Posterior cingulate gyrus (tissue), 11 donors: ENCODE measurements at regions not wholly inside any gene's neighbourhood (a gene's known extent, or its start where the extent isn't known, plus 50 kb on each side); places are given as distances from the start of the nearest gene placed in this dataset.

ENCODE experiments used
- DNase-seq, 10 donors: peaks; one replicate each; pipeline versions ENCODE4 v3.0.0 to v3.0.0-alpha.2; 2020 to 2021; ENCODE audit warnings: mixed read lengths in 3 of 10
- intact Hi-C: fragments of 100-400 bp; cut with DNase I; formaldehyde crosslinking; loops from one replicate; pipeline ENCODE4 v1.15.1; 2023

DNA sequence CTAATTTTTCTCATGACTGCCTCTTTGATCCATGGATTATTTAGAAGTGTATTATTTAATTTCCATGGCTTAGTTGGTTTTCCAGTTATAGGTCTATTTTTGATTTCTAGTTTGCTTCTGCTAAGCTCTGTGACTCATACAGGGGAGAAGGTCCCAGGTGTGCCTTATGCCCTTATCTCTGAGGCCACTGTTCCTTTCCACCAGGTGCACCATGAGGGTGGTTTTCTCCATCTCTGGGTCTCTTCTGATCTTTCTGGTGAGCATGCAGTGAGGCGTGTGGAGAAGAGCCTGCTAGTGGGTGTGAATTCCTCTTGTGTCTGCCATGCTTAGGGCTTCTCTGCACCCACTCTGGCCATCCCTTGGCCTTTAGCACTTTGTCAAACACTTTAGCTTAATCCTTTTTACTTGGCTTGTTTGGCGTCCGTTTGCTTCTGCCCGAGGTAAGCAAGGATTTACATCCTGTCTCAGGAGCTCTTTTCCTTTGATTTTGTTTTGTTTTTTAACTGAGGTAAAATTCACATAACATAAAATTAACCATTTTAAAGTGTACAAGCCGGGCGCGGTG, 129.8 kb upstream of the ARL4C start:
- DNase-seq, result no peak
- intact Hi-C loops, result no loop called here

DNA sequence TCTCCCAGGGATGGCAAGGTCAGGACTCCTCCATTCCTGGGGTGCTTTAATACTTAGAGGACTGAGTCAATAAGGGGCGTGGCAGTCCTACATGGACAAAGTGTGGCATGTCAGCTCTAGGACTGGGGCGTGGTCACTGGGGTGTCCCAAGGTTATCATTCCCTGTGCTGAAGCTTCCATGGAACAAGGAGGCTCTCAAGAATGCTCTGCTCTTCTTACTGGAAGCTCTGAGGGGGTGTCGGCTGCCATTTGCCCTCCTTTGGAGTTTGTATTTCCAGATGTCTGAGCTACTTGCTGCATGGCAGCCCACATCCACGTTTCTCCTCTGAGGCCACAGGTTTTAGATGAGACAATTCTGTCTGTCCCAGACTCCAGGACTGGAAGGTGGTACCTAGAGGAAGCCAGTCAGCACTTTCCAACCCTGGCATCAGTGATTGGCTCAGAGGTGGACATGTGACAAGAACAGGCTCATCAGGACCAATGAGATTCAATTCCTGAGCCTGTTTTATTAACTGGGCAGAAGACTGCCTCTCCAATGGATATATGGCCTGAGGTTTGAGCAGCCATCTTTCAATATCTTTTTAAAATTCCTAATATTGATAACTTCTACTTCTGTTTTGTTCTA, 128.9 kb upstream of the ARL4C start:
- intact Hi-C loops, result no loop called here
- DNase-seq, result no peak

DNA sequence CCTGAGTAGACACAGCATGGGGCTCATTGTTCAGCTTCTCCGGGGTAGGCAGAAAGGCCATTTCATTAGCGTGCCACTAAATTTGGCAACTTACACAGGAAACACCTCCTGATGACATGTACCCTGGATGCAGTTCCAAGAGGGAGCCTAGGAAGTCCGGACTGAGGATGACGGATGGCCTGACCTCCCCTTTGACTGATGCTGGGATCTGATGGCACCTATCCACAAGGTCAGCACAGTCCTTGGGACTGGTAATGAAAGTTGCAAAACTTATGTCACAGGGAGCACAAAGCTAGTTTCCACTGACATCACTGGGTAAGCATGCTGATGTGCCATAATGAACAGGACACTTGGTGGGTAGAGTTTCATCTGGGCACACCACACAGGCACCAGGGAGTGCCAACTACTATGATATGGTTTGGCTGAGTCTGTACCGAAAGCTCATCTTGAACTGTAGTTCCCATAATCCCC, 126.7 kb upstream of the ARL4C start:
- intact Hi-C loops, result no loop called here
- DNase-seq, result no peak

DNA sequence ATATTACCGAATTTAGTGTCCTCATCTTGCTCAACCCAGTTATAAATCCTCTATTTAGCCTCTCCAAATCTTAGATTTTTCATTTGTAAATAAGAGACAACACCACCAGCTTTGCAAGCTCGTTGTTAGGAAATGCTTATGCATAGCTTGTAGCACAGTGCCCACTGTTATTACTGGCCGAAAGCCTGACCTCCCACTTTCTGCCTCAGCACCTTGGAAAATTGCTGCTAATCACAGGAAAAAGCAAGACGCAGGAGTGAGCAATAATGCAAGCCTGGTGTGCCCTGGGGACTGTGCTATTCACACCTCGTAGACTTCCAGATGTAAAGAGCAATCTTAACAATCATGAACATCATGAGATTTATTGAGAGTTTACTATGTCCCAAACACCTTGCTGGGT, 124.2 kb upstream of the ARL4C start:
- intact Hi-C loops, result no loop called here
- DNase-seq, result no peak

DNA sequence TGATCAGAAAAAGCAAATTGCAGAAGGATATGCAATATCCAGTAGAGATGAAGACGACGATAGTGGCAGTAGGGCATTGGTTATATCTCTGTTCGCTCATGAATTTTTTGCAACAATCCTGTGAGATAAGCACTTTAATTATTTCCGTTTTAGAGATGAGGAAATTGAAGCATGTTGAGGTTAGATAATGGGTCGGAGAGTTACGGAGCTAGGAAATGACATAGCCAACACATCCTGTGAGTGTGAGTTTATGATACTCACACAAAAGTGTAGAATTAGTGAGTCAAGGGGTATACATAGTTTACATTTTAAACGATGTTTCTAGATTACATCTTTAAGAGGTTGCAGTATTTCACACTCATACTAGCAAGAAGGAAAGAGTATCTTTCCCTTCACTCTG, 123.1 kb upstream of the ARL4C start:
- no peak for DNase-seq
- intact Hi-C loops, result no loop called here

DNA sequence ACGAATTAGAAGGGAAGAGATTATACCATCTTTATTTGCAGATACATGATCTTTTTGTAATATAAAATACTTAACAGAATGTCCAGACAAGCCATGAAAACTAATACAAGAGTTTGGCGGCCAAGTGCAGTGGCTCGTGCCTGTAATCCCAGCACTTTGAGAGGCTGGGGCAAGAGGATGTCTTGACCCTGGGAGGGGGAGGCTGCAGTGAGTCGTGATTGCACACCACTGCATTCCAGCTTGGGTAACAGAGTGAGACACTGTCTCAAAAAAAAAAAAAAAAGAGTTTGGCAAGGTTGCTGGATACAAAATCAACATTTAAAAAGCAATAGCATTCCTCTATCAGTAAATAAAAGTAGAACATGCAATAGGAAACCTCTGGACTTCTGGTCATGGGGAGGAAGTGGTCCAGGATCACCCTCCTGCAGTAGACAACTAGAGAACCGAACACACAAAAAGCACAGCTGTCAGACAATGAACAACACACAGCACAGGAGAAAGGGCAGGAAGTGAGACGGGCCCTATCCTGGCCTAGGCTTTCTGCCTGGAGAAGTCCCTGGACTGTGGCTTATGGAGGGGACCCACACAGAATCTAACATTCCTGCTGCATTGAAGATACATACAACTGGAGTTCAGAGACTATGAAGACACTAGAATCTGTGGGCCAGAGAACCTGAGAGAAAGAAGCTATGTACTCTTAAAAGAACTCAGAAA, 118.9 kb upstream of the ARL4C start:
- DNase-seq, result no peak
- intact Hi-C loops, result no loop called here

DNA sequence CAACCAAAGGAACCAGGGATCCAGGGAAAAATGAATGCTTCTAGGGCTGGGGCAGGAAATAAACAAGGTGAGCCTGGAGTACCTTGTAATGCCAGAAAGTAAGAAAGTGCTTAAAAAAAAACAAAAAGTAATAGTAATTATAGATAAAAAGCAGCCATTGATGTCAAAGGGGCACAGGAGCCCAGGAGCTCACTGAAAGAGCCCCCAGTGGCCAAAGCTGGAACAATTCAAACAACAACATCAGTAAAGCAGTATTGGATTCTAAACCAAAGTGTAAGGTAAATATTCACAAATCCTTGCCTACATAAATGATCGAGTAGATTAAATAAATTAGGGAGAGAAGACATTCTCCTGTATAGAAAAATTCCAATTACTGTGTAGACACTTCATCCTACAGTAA, 114.3 kb upstream of the ARL4C start:
- intact Hi-C loops, result no loop called here
- no peak for DNase-seq

DNA sequence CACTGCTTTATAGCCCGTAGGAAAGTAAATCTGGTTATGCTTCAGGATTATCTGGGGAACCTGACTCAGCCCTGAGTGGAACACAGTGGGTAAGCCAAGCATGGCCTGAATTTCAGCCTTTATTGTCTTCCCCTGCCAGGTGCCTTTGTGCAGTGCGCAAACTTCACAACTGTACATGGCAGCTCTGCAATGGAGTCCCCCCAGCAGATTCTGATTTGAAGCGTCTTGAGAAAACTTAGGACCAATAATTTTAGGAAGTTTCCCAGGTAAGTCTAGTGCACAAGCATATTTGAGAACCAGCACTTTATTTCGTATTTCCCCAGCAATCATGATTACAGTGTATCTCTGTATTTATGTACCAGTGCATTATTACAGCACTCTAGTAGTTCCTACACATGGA, 112.1 kb upstream of the ARL4C start:
- DNase-seq, result no peak
- intact Hi-C loops, result no loop called here

DNA sequence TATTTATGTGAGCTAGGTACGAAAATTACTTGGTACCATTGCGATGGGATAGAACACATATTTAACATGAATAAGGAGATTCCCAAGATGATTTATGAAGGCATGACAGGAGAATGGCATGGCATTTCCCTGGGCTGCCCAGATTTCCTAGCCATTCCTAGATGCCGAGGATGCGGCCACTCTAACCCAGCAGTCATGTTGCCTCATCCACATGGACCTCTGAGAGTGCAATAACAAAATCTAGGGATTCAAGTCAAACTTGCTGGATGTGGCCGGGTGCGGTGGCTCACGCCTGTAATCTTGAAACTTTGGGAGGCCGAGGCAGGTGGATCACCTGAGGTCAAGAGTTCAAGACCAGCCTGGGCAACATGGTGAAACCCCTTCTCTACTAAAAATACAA, 110.8 kb upstream of the ARL4C start:
- no peak for DNase-seq
- intact Hi-C loops, result no loop called here

DNA sequence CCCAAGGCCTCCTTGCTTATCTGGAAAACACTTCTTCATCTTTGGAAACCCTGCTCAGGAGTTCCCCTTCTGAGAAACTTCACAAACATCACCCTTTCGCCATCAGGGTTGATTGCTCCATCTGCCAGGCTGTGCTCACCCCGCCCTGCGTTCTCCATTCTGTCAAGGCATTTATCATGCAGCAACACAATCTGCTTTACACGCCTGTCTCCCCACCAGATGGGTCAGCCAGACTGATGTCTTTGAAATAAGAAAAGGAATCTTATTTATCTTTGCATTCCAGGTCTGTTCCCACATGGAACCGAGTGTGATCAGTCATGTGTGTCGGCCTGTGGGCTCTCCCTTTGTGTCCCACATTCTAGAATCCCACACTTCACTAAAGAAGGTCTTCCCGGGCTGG, 110.0 kb upstream of the ARL4C start:
- DNase-seq, result no peak
- intact Hi-C loops, result no loop called here

DNA sequence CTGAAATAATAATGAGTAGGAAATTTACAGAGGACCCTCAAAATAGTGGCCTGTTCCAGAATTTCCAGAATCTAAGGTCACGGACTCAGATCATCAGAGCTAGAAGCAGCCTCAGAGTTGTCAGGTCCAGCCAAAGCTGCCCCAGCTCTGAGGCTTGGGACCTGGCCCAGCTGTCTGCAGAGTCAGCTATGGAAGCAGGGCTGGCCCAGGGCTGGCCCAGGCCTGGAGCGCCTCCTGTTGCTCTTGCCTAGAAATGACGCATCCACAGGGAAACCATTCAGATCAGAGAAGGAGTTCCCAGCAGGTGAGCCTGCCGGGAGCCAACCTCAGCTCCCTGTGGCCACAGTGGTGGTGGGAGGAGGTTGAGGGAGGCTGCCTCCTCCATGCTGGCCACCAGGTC, 106.7 kb upstream of the ARL4C start:
- no peak for DNase-seq
- intact Hi-C loops, result no loop called here

DNA sequence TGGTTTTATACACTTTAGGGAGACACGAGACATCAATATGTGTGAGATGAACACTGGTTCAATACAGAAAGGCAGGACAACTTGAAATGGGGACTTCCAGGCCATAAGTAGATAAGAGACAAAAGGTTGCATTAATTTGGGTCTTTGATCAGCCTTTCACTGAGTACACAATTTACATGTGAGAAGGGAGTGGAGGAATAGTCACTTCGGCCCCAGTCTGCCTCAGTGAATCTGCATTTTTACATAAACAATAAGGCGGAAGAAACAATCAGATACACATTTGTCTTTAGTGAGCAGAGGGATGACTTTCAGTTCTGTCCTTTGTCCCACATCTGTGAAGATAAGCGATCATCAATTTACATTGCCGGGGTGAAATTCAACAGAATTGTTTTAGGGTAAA, 104.3 kb upstream of the ARL4C start:
- no peak for DNase-seq
- intact Hi-C loops, result no loop called here

DNA sequence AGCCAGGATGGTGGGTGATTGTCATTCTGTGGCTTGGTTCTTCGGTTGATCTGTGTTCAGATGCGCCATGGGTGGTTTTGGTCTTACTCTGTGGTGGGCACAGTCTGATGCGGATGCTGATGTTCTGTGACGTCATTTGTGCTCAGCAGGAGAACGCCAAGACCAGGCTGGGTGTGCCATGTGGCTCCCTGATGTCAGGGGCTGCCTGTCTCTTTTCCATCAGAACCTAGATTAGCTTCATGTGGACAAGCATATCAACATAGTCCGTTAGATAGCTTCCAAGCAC, 100.6 kb upstream of the ARL4C start:
- DNase-seq, result no peak

DNA sequence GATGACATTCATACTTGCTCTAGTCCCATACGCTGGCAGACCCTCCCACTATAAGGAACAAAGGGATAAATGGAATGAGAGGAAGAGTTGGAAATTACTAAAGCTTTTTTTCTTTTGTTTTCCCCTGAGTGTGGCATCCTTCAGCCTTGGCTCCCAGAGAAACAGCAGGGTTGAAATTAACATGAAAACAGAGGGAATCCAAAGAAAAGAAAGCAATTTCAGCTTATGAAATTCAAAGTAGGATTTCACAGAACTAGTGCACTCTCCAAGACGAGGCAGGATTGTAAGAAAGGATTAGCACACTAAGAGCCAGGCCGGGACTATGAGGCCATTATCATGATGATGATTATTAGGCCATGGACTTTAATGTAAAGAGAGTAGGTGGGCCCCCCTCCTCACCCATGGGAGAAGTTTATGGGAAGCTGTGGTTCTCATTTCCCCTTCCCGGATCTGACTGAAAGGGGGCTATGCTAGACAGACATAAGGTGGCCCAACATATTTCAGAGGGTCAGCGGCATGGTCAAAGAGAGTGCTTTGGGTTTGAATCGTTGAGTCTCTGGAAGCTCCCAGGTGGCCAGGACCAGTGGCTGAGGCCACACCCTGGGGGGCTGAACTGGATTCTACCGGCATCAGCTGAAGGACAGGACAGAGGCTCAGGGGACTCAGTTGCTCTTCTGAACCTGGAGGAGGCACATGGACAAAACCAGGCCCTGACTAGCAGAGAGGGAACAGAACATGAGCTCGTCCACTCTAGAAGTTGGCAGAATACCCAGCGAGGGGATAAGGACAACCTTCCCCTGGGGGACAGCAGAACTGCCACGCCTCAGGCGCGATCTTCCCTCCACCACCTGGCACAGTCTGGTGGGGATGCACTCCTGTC, 100.1 kb upstream of the ARL4C start:
- intact Hi-C loops, result no loop called here
- DNase-seq, result no peak

More for the DNA sequence above, 100.6 kb upstream of the ARL4C start:
- intact Hi-C loops, result no loop called here

DNA sequence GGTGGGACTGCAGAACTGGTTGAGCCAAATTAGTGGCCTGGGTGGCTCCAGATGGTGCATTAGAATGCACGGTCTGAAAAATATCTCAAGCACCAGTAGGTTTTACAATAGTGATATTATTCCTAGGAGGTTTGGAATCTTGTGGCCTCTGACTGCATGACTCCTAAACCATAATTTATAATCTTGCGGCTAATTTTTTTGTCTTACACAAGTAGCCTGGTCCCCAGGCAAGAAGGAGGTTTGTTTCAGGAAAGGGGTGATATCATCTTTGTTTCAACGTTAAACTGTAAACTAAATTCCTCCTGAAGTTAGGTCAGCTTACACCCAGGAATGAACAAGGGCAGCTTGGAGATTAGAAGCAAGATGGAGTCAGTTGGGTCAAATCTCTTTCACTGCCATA, 98.9 kb upstream of the ARL4C start:
- no peak for DNase-seq
- intact Hi-C loops, result no loop called here

DNA sequence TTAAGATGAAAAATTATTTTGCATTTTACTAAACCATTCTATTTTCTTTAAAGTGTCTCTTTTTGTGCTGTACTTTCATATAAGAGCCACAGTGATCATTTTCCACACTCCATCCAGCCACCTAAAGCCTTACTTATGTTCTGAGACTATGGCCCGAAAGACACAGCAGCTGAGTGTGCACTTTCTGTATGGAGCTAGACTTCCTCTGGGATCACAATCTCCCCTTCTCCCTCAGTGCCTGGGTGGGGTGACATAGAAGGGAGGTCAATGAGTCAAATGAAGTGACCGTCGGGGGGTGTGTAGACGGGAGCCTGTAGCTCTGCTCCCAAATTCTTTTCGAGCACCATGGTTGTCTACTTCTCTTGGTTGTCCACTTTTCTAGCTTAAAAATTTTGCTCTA, 97.8 kb upstream of the ARL4C start:
- no peak for DNase-seq
- intact Hi-C loops, result no loop called here

DNA sequence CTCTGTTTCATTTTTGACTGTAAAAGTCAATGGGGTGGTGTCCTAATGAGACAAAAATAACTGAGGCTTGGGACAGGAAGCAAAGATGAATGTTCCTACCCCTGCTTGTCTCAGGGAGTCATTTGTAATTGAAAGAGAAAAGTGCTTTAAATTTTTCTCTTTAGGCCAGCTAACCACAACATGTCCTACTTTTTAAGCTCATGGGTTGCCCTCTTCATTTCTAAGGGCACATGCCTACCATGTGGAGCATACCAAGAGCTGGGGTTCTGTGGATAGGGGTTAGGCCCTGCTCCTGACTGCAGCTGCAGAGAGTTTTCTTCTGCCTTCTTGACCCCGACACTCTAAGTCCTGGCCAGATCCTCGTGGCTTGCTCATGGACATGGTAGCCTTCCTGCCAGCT, 96.8 kb upstream of the ARL4C start:
- no peak for DNase-seq
- intact Hi-C loops, result no loop called here

DNA sequence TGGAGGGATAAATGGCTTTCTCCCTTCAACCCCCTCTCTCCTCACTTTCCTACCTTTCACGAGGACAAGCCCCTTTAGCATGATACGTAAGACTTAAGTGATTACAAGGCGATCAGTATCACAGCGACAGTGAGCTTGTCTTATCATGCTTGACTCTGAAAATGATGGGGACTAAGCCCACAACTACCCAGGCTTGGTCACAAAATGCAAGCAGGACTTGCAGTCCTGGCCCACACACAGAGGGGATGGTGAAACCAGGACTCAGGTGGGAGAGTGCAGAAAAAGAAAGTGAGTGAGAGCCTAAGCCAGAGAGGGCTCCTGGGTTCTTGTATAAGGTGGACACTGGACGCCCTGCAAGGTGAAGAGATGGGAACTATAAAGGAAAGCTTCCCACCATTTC, 95.7 kb upstream of the ARL4C start:
- no peak for DNase-seq

DNA sequence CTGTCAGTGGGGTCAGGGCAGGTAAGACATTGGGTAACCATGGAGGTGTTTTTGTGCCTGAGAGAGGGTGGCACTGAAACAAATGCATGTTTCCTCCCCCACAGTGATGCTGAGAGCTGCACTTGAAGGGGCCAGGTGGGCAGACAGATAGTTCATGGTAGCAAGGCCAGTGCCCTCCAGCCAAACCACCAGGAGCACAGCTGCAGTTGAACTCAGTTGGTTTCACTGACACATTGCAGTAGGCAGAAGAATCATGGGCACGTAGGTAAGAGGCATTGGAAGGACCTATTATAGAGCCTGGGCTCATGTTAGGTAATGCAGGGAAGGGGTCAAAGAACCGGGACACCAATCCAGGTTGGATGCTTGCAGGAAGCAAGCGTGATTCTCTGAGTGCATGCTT, 93.2 kb upstream of the ARL4C start:
- DNase-seq, result no peak
- intact Hi-C loops, result no loop called here

More for the DNA sequence above, 95.7 kb upstream of the ARL4C start:
- intact Hi-C loops, result no loop called here

DNA sequence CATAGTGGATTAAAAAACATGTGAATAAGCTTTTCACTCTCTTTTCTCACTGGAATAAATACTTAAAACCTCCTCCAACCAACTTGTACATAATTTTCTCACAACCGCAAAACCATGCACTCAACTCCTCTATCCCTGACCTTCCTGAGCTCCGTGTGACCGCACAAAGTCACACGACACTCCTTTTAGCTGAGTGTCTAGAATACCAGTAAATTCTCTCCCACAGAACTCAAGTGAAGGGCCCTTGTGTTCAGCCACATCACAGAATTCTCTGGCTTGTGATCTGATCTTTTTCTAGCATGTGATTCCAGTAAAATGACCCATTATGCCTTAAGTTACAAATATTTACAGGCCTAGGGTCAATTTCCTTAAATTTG, 91.2 kb upstream of the ARL4C start:
- no peak for DNase-seq
- intact Hi-C loops, result no loop called here

DNA sequence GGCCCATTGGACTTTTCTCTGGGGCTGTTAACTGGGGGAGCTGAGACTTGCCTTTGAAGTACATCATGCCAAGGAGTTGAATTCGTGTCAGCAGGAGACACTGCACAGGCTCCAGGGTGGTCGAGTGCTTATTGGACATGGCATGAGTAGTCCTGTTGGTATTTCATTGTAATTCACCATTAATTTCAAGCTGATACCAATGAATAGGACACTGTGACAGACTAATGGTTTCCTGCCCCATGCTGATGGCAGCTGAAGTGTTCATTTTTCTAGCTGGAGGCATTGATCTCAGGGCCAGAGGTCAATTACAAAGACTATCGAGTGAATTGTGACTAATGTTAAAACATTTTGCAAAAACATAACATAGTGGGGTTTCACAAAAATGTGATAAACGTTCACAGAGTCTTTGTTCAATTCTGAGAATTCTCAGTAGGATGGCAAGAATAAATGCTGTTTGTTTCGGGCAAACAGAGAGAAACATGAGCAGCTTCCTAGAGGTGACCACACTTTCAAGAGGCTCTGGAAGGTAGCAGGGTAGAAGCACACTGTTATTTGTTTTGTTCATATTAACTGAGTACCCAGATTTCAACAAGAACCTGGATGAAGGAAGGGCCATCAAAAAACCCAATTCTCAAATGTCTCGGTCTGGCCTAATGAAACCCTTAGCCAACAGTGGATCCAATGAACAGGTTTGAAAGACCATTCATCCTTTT, 90.6 kb upstream of the ARL4C start:
- intact Hi-C loops, result no loop called here
- no peak for DNase-seq
